Panc1 (cell line): ENCODE measurements at regions not wholly inside any gene's neighbourhood (a gene's known extent, or its start where the extent isn't known, plus 50 kb on each side); places are given as distances from the start of the nearest gene placed in this dataset.

ENCODE experiments used
- ATAC-seq: fragments of 200-7000 bp; cut with Tn5 transposase; 2 replicates; pipeline ENCODE4 v1.9.1; 2020; ENCODE audit warnings: mild to moderate bottlenecking, moderate library complexity
- BruUV-seq: library from RNA; stranded (reverse); fragments of 400-500 nt; replicated peaks from 2 replicates; lab custom pipeline; 2021; lab: Mats Ljungman, UMichigan
- CTCF ChIA-PET: fragments of 300-600 bp; sonication (Branson Sonifier 250); formaldehyde crosslinking; loops from one replicate; lab custom pipeline; 2022; ENCODE audit warnings: antibody characterized with exemption; lab: Charles Lee
- POLR2A ChIA-PET: fragments of 300-600 bp; sonication (Branson Sonifier 250); formaldehyde crosslinking; loops from one replicate; lab custom pipeline; 2022; ENCODE audit warnings: antibody characterized with exemption; lab: Charles Lee
- DNase-seq: peaks from one replicate; pipeline ENCODE4 v3.0.0-alpha.2; 2010; ENCODE audit warnings: low read depth, low spot score
- H3K27ac ChIP-seq: 2 replicates; pipeline ENCODE4 v1.5.1; 2011; ENCODE audit warnings: mild to moderate bottlenecking, low read length, inconsistent platforms
- H3K27me3 ChIP-seq: fragments of 200-500 bp; sonication (Bioruptor generic); 2 replicates; pipeline ENCODE4 v1.6.0; 2014; ENCODE audit warnings: low read length, inconsistent platforms; ENCODE audit not compliant: control insufficient read depth, insufficient read depth
- H3K36me3 ChIP-seq: fragments of 200-500 bp; sonication (Bioruptor generic); 2 replicates; pipeline ENCODE4 v1.5.1; 2014; ENCODE audit warnings: inconsistent platforms, mild to moderate bottlenecking, low read length, moderate library complexity; ENCODE audit not compliant: control insufficient read depth, insufficient read depth
- H3K4me1 ChIP-seq: 2 replicates; pipeline ENCODE4 v1.5.1; 2011; ENCODE audit warnings: inconsistent platforms, mild to moderate bottlenecking, low read length, moderate library complexity; ENCODE audit not compliant: control insufficient read depth, insufficient read depth
- H3K4me3 ChIP-seq, 2 experiments: 2 replicates each; pipeline ENCODE4 v1.5.1; 2011 to 2012; ENCODE audit warnings: low read depth in 2 of 2, low read length in 2 of 2, mild to moderate bottlenecking in 2 of 2, inconsistent platforms in 1 of 2, moderate library complexity in 1 of 2
- H3K9me3 ChIP-seq: fragments of 200-500 bp; sonication (Bioruptor generic); 2 replicates; pipeline ENCODE4 v1.5.1; 2014; ENCODE audit warnings: low read depth, mild to moderate bottlenecking, inconsistent platforms, low read length, moderate library complexity; ENCODE audit not compliant: control insufficient read depth, insufficient read depth
- POLR2AphosphoS5 ChIP-seq: IDR thresholded peaks from 2 replicates; pipeline ENCODE4 v1.6.1; 2012; ENCODE audit warnings: mild to moderate bottlenecking, low read depth, low read length, moderate library complexity
- REST ChIP-seq, 2 experiments: IDR thresholded peaks; 2 replicates each; pipeline ENCODE4 v1.6.1; 2011 to 2012; ENCODE audit warnings: low read depth in 2 of 2, control low read depth in 1 of 2, low read length in 1 of 2, mild to moderate bottlenecking in 1 of 2, moderate library complexity in 1 of 2; ENCODE audit not compliant: insufficient read depth in 1 of 2
- SIN3A ChIP-seq: IDR thresholded peaks from 2 replicates; pipeline ENCODE4 v1.6.1; 2012; ENCODE audit warnings: low read depth, mild to moderate bottlenecking, low read length, moderate library complexity, borderline replicate concordance; ENCODE audit not compliant: insufficient read depth
- TCF7L2 ChIP-seq: IDR thresholded peaks from 2 replicates; pipeline ENCODE4 v1.6.1; 2011; ENCODE audit warnings: mild to moderate bottlenecking, low read depth, low read length, inconsistent platforms
- in situ Hi-C: cut with HindIII; loops from 2 replicates; pipeline ENCODE4 v1.10.0; 2016; ENCODE audit warnings: low sequenced_read_pairs, low pct_unique_long_range_greater_than_20kb
- intact Hi-C: fragments of 100-400 bp; cut with micrococcal nuclease; formaldehyde crosslinking; loops from one replicate; pipeline ENCODE4 v1.10.0; 2022; ENCODE audit not compliant: unreplicated experiment
- TF ChIP-seq, protein P1 (sequence below): fragments of 450-650 bp; IDR thresholded peaks from 2 replicates; pipeline ENCODE4 v1.5.1; 2017; ENCODE audit warnings: mild to moderate bottlenecking

GRCh38 chr9:24488896-24489295 is 56.8 kb downstream of the IZUMO3 start:
- H3K27me3 ChIP-seq = no peaks in the 10 kb centered on the region
- no TSS peak for BruUV-seq
- no peak for DNase-seq
- H3K9me3 ChIP-seq = no peaks in the 10 kb centered on the region
- no peaks in the 10 kb centered on the region for H3K36me3 ChIP-seq
- in situ Hi-C loops (no loop called here), intact Hi-C loops (no loop called here)
- no peaks in the 10 kb centered on the region for H3K4me1 ChIP-seq
- no peak overlapping the region for H3K4me3 ChIP-seq
- TF ChIP-seq, protein P1, sequence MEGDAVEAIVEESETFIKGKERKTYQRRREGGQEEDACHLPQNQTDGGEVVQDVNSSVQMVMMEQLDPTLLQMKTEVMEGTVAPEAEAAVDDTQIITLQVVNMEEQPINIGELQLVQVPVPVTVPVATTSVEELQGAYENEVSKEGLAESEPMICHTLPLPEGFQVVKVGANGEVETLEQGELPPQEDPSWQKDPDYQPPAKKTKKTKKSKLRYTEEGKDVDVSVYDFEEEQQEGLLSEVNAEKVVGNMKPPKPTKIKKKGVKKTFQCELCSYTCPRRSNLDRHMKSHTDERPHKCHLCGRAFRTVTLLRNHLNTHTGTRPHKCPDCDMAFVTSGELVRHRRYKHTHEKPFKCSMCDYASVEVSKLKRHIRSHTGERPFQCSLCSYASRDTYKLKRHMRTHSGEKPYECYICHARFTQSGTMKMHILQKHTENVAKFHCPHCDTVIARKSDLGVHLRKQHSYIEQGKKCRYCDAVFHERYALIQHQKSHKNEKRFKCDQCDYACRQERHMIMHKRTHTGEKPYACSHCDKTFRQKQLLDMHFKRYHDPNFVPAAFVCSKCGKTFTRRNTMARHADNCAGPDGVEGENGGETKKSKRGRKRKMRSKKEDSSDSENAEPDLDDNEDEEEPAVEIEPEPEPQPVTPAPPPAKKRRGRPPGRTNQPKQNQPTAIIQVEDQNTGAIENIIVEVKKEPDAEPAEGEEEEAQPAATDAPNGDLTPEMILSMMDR = no peak
- TF ChIP-seq POLR2AphosphoS5 = no peak
- TF ChIP-seq REST (IDR thresholded peaks at IDR 0.05; ENCODE audit: insufficient read depth in 1 of 2, low read depth in 2 of 2, low read length in 1 of 2) = no peak
- TF ChIP-seq TCF7L2 = no peak
- TF ChIP-seq SIN3A = no peak
- POLR2A ChIA-PET = no interaction called here
- ATAC-seq = no peak
- CTCF ChIA-PET = no interaction called here
- no peak overlapping the region for H3K27ac ChIP-seq

GRCh38 chr9:24487946-24488345 is 57.8 kb downstream of the IZUMO3 start:
- DNase-seq = no peak
- no peaks in the 10 kb centered on the region for H3K27me3 ChIP-seq
- CTCF ChIA-PET = no interaction called here
- H3K36me3 ChIP-seq = no peaks in the 10 kb centered on the region
- no peaks in the 10 kb centered on the region for H3K9me3 ChIP-seq
- BruUV-seq = no TSS peak
- TF ChIP-seq POLR2AphosphoS5 = no peak
- no peak for TF ChIP-seq REST (IDR thresholded peaks at IDR 0.05; ENCODE audit: insufficient read depth in 1 of 2, low read depth in 2 of 2, low read length in 1 of 2)
- TF ChIP-seq TCF7L2 = no peak
- TF ChIP-seq, protein P1 = no peak
- no peak overlapping the region for H3K27ac ChIP-seq
- in situ Hi-C loops (no loop called here), intact Hi-C loops (no loop called here)
- H3K4me3 ChIP-seq = no peak overlapping the region
- H3K4me1 ChIP-seq = no peaks in the 10 kb centered on the region
- POLR2A ChIA-PET = no interaction called here
- no peak for ATAC-seq
